Astrocyte (in vitro differentiated cells and primary cell): ENCODE measurements at regions not wholly inside any gene's neighbourhood (a gene's known extent, or its start where the extent isn't known, plus 50 kb on each side); places are given as distances from the start of the nearest gene placed in this dataset.

ENCODE experiments used
- DNase-seq: peaks from one replicate; pipeline ENCODE4 v3.0.0-alpha.2; 2010; ENCODE audit warnings: low read depth
- FAIRE-seq: peaks from 2 replicates; lab custom pipeline; 2011; peaks lifted over from hg19 to GRCh38; lab: Jason Lieb, UNC
- H2AFZ ChIP-seq: 2 replicates; pipeline ENCODE4 v1.6.0; 2012; ENCODE audit warnings: low read depth, low read length, inconsistent platforms
- H3K27ac ChIP-seq: 2 replicates; pipeline ENCODE4 v1.5.1; 2011; ENCODE audit warnings: low read depth, low read length, inconsistent platforms
- H3K27me3 ChIP-seq: 2 replicates; pipeline ENCODE4 v1.6.0; 2011; ENCODE audit warnings: low read length, inconsistent platforms; ENCODE audit not compliant: insufficient read depth
- H3K36me3 ChIP-seq: 2 replicates; pipeline ENCODE4 v1.5.1; 2011; ENCODE audit warnings: low read length, inconsistent platforms; ENCODE audit not compliant: insufficient read depth
- H3K4me1 ChIP-seq: 2 replicates; pipeline ENCODE4 v1.5.1; 2011; ENCODE audit warnings: low read length, inconsistent platforms; ENCODE audit not compliant: insufficient read depth
- H3K4me2 ChIP-seq: 2 replicates; pipeline ENCODE4 v1.6.0; 2012; ENCODE audit warnings: low read length, inconsistent platforms
- H3K4me3 ChIP-seq: 2 replicates; pipeline ENCODE4 v1.5.1; 2011; ENCODE audit warnings: low read depth, mild to moderate bottlenecking, low read length, inconsistent platforms; ENCODE audit not compliant: insufficient read depth
- H3K79me2 ChIP-seq: 2 replicates; pipeline ENCODE4 v1.6.0; 2012; ENCODE audit warnings: mild to moderate bottlenecking, low read length, inconsistent platforms; ENCODE audit not compliant: insufficient read depth
- H3K9ac ChIP-seq: 2 replicates; pipeline ENCODE4 v1.6.0; 2012; ENCODE audit warnings: mild to moderate bottlenecking, low read length, inconsistent platforms
- H3K9me3 ChIP-seq: 2 replicates; pipeline ENCODE4 v1.5.1; 2012; ENCODE audit warnings: low read depth, mild to moderate bottlenecking, low read length, inconsistent platforms; ENCODE audit not compliant: insufficient read depth
- H4K20me1 ChIP-seq: 2 replicates; pipeline ENCODE4 v1.6.0; 2012; ENCODE audit warnings: low read length, inconsistent platforms; ENCODE audit not compliant: insufficient read depth
- H3K27ac Mint-ChIP-seq: one replicate; pipeline ENCODE4 v1.8.0; 2021; ENCODE audit warnings: mild to moderate bottlenecking, mixed read lengths; ENCODE audit not compliant: unreplicated experiment
- H3K27me3 Mint-ChIP-seq: one replicate; pipeline ENCODE4 v1.8.0; 2021; ENCODE audit warnings: low read depth, mixed read lengths; ENCODE audit not compliant: unreplicated experiment
- H3K36me3 Mint-ChIP-seq: one replicate; pipeline ENCODE4 v1.8.0; 2021; ENCODE audit warnings: low read depth, mixed read lengths; ENCODE audit not compliant: unreplicated experiment
- H3K4me1 Mint-ChIP-seq: one replicate; pipeline ENCODE4 v1.8.0; 2021; ENCODE audit warnings: low read depth, mixed read lengths; ENCODE audit not compliant: unreplicated experiment
- H3K4me3 Mint-ChIP-seq: one replicate; pipeline ENCODE4 v1.8.0; 2021; ENCODE audit warnings: mild to moderate bottlenecking, moderate library complexity, mixed read lengths; ENCODE audit not compliant: unreplicated experiment
- H3K9me3 Mint-ChIP-seq: one replicate; pipeline ENCODE4 v1.8.0; 2021; ENCODE audit warnings: mild to moderate bottlenecking, mixed read lengths; ENCODE audit not compliant: unreplicated experiment
- EZH2 ChIP-seq: IDR thresholded peaks from 2 replicates; pipeline ENCODE4 v1.6.1; 2012; ENCODE audit warnings: mild to moderate bottlenecking, low read length, inconsistent platforms; ENCODE audit not compliant: insufficient read depth
- TF ChIP-seq, protein P1 (sequence below): IDR thresholded peaks from 2 replicates; pipeline ENCODE4 v1.5.1; 2011; ENCODE audit warnings: low read depth, mild to moderate bottlenecking, inconsistent platforms, low read length, moderate library complexity; ENCODE audit not compliant: insufficient read depth

- Histone ChIP-seq H3K4me1 (peaks cover 12% of the 10 kb centered on the region), H3K9ac (no peak overlapping the region), H3K4me2 (no peak overlapping the region), H3K36me3 (no peaks in the 10 kb centered on the region), H3K27ac (no peak overlapping the region), H3K27me3 (no peaks in the 10 kb centered on the region), H4K20me1 (no peaks in the 10 kb centered on the region), H3K9me3 (no peaks in the 10 kb centered on the region), H3K4me3 (no peak overlapping the region), H3K79me2 (no peaks in the 10 kb centered on the region), H2AFZ (no peak overlapping the region)
- Mint-ChIP-seq H3K27me3 (no peaks in the 10 kb centered on the region), H3K9me3 (no peaks in the 10 kb centered on the region), H3K4me1 (peaks cover 30% of the 10 kb centered on the region), H3K36me3 (no peaks in the 10 kb centered on the region), H3K27ac (no peak overlapping the region), H3K4me3 (no peak overlapping the region)
- no peak for FAIRE-seq
- TF ChIP-seq, protein P1, sequence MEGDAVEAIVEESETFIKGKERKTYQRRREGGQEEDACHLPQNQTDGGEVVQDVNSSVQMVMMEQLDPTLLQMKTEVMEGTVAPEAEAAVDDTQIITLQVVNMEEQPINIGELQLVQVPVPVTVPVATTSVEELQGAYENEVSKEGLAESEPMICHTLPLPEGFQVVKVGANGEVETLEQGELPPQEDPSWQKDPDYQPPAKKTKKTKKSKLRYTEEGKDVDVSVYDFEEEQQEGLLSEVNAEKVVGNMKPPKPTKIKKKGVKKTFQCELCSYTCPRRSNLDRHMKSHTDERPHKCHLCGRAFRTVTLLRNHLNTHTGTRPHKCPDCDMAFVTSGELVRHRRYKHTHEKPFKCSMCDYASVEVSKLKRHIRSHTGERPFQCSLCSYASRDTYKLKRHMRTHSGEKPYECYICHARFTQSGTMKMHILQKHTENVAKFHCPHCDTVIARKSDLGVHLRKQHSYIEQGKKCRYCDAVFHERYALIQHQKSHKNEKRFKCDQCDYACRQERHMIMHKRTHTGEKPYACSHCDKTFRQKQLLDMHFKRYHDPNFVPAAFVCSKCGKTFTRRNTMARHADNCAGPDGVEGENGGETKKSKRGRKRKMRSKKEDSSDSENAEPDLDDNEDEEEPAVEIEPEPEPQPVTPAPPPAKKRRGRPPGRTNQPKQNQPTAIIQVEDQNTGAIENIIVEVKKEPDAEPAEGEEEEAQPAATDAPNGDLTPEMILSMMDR, result no peak
- TF ChIP-seq EZH2, result no peak
- DNase-seq, result no peak
Observed at GRCh38 chr10:62626079-62626478, 178.4 kb upstream of the ADO start.

DNA sequence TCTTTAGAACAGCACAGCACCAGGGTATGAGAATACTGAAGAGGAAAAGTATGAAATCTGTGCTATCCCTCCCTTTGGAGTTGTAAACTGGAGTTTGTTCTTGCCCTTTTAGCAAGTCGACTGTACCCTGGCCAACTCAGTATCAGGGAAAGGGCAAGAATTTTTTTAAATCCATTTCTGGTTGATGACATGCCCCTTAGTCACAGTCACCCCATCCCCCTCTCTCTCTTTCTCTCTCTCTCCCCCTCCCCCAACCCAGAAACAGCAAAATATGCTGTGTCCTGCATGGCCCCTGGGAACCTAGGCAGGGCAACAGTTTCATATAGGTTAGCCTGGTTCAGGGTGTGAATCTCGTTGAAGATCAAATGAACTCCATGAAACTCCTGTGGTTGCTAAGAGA lies 177.7 kb upstream of the ADO start:
- Mint-ChIP-seq H3K9me3 (no peaks in the 10 kb centered on the region), H3K4me1 (peaks cover 30% of the 10 kb centered on the region), H3K4me3 (no peak overlapping the region), H3K36me3 (no peaks in the 10 kb centered on the region), H3K27ac (peak overlapping the region; percentile 85), H3K27me3 (no peaks in the 10 kb centered on the region)
- no peak overlapping the region for H3K27ac ChIP-seq
- H4K20me1 ChIP-seq, result no peaks in the 10 kb centered on the region
- H3K79me2 ChIP-seq, result no peaks in the 10 kb centered on the region
- peak overlapping the region; percentile 61 for H3K4me2 ChIP-seq
- FAIRE-seq (no peak), DNase-seq (peak; percentile 46)
- no peaks in the 10 kb centered on the region for H3K36me3 ChIP-seq
- no peak overlapping the region for H3K9ac ChIP-seq
- peaks cover 12% of the 10 kb centered on the region for H3K4me1 ChIP-seq
- H2AFZ ChIP-seq, result no peak overlapping the region
- TF ChIP-seq, protein P1, result no peak
- no peak for TF ChIP-seq EZH2
- no peak overlapping the region for H3K4me3 ChIP-seq
- no peaks in the 10 kb centered on the region for H3K27me3 ChIP-seq
- no peaks in the 10 kb centered on the region for H3K9me3 ChIP-seq

GRCh38 chr10:62627983-62628382 lies 176.5 kb upstream of the ADO start:
- DNase-seq (peak; percentile 13), FAIRE-seq (no peak)
- no peaks in the 10 kb centered on the region for H3K9me3 Mint-ChIP-seq
- peak overlapping the region; percentile 5 for H3K27ac Mint-ChIP-seq
- H3K4me3 ChIP-seq, result no peak overlapping the region
- no peaks in the 10 kb centered on the region for H3K79me2 ChIP-seq
- no peak overlapping the region for H3K4me3 Mint-ChIP-seq
- H3K4me2 ChIP-seq, result no peak overlapping the region
- no peaks in the 10 kb centered on the region for H3K9me3 ChIP-seq
- H3K27me3 ChIP-seq, result no peaks in the 10 kb centered on the region
- H3K27me3 Mint-ChIP-seq, result no peaks in the 10 kb centered on the region
- H3K27ac ChIP-seq, result no peak overlapping the region
- no peaks in the 10 kb centered on the region for H3K36me3 ChIP-seq
- H3K9ac ChIP-seq, result no peak overlapping the region
- H3K4me1 Mint-ChIP-seq, result peaks cover 34% of the 10 kb centered on the region
- peaks cover 12% of the 10 kb centered on the region for H3K4me1 ChIP-seq
- no peak overlapping the region for H2AFZ ChIP-seq
- H3K36me3 Mint-ChIP-seq, result no peaks in the 10 kb centered on the region
- no peaks in the 10 kb centered on the region for H4K20me1 ChIP-seq
- TF ChIP-seq EZH2, result no peak
- TF ChIP-seq, protein P1, result no peak
